ENCODE measurements at regions not wholly inside any gene's neighbourhood (a gene's known extent, or its start where the extent isn't known, plus 50 kb on each side); places are given as distances from the start of the nearest gene placed in this dataset.
"Not testable (repeated sequence)": the region's sequence is repeated elsewhere in the genome, so short reads cannot be mapped to it uniquely, and the experiment has no call there.

GRCh38 chr2:160566717-160567116, 73.1 kb upstream of the RBMS1 start:
- H3K9me3 ChIP-seq (ENCODE audit: control insufficient read depth in 2 of 2, insufficient read depth in 1 of 2, low read depth in 1 of 2, low read length in 1 of 2), result no peaks in the 10 kb centered on the region
- no peaks in the 10 kb centered on the region for H3K36me3 ChIP-seq (ENCODE audit: control insufficient read depth in 2 of 2, insufficient read depth in 2 of 2, low read length in 1 of 2)
- H3K27ac ChIP-seq (ENCODE audit: low read depth in 2 of 2, low read length in 1 of 2), result no peak overlapping the region
- no peaks in the 10 kb centered on the region for H3K27me3 ChIP-seq (ENCODE audit: control insufficient read depth in 1 of 2, insufficient read depth in 2 of 2, low read length in 2 of 2)
- no peak overlapping the region for H3K4me3 ChIP-seq (ENCODE audit: low read depth in 1 of 2, low read length in 2 of 2)
- no peaks in the 10 kb centered on the region for H3K4me1 ChIP-seq (ENCODE audit: control insufficient read depth in 2 of 2, insufficient read depth in 2 of 2, low read length in 1 of 2)

GRCh38 chr2:160568856-160569255, 75.2 kb upstream of the RBMS1 start:
- Histone ChIP-seq H3K9me3 (ENCODE audit: control insufficient read depth in 2 of 2, insufficient read depth in 1 of 2, low read depth in 1 of 2, low read length in 1 of 2) (peaks cover 0 to 2% of the 10 kb centered on the region in 2 donors), H3K4me3 (ENCODE audit: low read depth in 1 of 2, low read length in 2 of 2) (no peak overlapping the region), H3K36me3 (ENCODE audit: control insufficient read depth in 2 of 2, insufficient read depth in 2 of 2, low read length in 1 of 2) (no peaks in the 10 kb centered on the region), H3K27ac (ENCODE audit: low read depth in 2 of 2, low read length in 1 of 2) (no peak overlapping the region), H3K4me1 (ENCODE audit: control insufficient read depth in 2 of 2, insufficient read depth in 2 of 2, low read length in 1 of 2) (no peaks in the 10 kb centered on the region), H3K27me3 (ENCODE audit: control insufficient read depth in 1 of 2, insufficient read depth in 2 of 2, low read length in 2 of 2) (no peaks in the 10 kb centered on the region)
- 92 to 95% methylated on average over 3 of the region's 3 CpGs for WGBS, 2 donors

DNA sequence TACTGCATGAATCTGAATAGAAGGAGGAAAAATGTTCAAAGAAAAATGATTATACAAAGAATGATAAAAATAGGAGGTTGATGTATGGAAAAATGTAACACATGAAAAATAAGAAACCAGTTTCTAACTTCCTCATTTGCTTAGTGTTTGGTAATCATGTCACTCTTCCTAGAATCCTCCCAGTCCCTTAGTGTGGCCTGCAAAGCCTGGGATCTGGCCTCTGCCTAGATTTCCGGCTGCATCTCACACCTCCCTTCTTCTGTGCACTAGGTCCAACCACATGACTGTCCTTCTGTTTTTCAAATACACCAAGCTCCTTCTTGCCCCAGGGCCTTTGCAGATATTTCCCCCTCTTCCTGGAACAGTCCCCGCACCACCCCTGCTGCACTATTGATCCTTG, 76.8 kb upstream of the RBMS1 start:
- 83 to 87% methylated on average over 2 of the region's 2 CpGs for WGBS, 2 donors
- H3K4me3 ChIP-seq (ENCODE audit: low read depth in 1 of 2, low read length in 2 of 2), result no peak overlapping the region
- H3K36me3 ChIP-seq (ENCODE audit: control insufficient read depth in 2 of 2, insufficient read depth in 2 of 2, low read length in 1 of 2), result no peaks in the 10 kb centered on the region
- H3K9me3 ChIP-seq (ENCODE audit: control insufficient read depth in 2 of 2, insufficient read depth in 1 of 2, low read depth in 1 of 2, low read length in 1 of 2), result peaks cover 0 to 2% of the 10 kb centered on the region in 2 donors
- no peaks in the 10 kb centered on the region for H3K27me3 ChIP-seq (ENCODE audit: control insufficient read depth in 1 of 2, insufficient read depth in 2 of 2, low read length in 2 of 2)
- H3K4me1 ChIP-seq (ENCODE audit: control insufficient read depth in 2 of 2, insufficient read depth in 2 of 2, low read length in 1 of 2), result no peaks in the 10 kb centered on the region
- H3K27ac ChIP-seq (ENCODE audit: low read depth in 2 of 2, low read length in 1 of 2), result peak overlapping the region in 1 of 2 donors; percentile 73

DNA sequence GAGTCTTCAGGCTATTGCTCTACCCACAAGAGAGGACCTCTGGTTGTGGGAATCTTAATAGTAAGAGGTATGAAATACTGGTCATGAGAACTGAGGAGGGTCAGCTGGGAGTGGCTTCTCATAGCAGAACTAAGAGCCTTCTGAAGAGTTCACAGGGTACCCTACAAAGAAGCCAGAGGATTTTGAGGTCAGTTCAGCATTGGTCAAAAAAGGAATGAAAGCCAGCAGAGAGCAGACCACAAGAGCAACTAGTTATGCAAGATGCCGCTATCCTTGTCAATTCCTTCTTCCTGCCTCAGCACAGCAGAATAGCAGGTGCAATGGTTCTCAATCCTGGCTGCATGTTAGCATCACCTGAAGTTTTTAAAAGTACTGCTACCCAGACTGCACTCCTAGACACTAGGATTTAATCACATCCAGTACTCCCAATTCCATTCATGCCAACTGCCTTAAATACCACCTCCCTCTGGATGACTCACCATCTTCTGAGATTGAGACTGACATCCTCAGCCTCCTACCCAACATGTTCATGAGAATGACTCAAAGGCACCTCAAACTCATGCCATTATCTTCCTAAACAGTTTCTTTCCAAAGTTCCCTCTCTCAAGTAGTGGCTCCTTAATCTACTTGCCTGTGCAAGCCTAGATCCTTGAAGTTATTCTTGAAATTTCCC, 81.0 kb upstream of the RBMS1 start:
- Histone ChIP-seq H3K27me3 (ENCODE audit: control insufficient read depth in 1 of 2, insufficient read depth in 2 of 2, low read length in 2 of 2) (no peaks in the 10 kb centered on the region), H3K4me1 (ENCODE audit: control insufficient read depth in 2 of 2, insufficient read depth in 2 of 2, low read length in 1 of 2) (peaks cover 0 to 3% of the 10 kb centered on the region in 2 donors), H3K9me3 (ENCODE audit: control insufficient read depth in 2 of 2, insufficient read depth in 1 of 2, low read depth in 1 of 2, low read length in 1 of 2) (peaks cover 0 to 2% of the 10 kb centered on the region in 2 donors), H3K27ac (ENCODE audit: low read depth in 2 of 2, low read length in 1 of 2) (no peak overlapping the region), H3K36me3 (ENCODE audit: control insufficient read depth in 2 of 2, insufficient read depth in 2 of 2, low read length in 1 of 2) (no peaks in the 10 kb centered on the region), H3K4me3 (ENCODE audit: low read depth in 1 of 2, low read length in 2 of 2) (no peak overlapping the region)
- WGBS, 2 donors, result 85 to 100% methylated on average over 1 of the region's 1 CpG

GRCh38 chr2:160575368-160575767, 81.8 kb upstream of the RBMS1 start:
- Histone ChIP-seq H3K27me3 (ENCODE audit: control insufficient read depth in 1 of 2, insufficient read depth in 2 of 2, low read length in 2 of 2) (no peaks in the 10 kb centered on the region), H3K4me3 (ENCODE audit: low read depth in 1 of 2, low read length in 2 of 2) (no peak overlapping the region), H3K36me3 (ENCODE audit: control insufficient read depth in 2 of 2, insufficient read depth in 2 of 2, low read length in 1 of 2) (no peaks in the 10 kb centered on the region), H3K4me1 (ENCODE audit: control insufficient read depth in 2 of 2, insufficient read depth in 2 of 2, low read length in 1 of 2) (peaks cover 0 to 3% of the 10 kb centered on the region in 2 donors), H3K9me3 (ENCODE audit: control insufficient read depth in 2 of 2, insufficient read depth in 1 of 2, low read depth in 1 of 2, low read length in 1 of 2) (peaks cover 0 to 2% of the 10 kb centered on the region in 2 donors), H3K27ac (ENCODE audit: low read depth in 2 of 2, low read length in 1 of 2) (no peak overlapping the region)

- Histone ChIP-seq H3K4me1 (ENCODE audit: control insufficient read depth in 2 of 2, insufficient read depth in 2 of 2, low read length in 1 of 2) (peaks cover 0 to 3% of the 10 kb centered on the region in 2 donors), H3K27ac (ENCODE audit: low read depth in 2 of 2, low read length in 1 of 2) (peak overlapping the region in 1 of 2 donors; percentile 42), H3K4me3 (ENCODE audit: low read depth in 1 of 2, low read length in 2 of 2) (no peak overlapping the region), H3K36me3 (ENCODE audit: control insufficient read depth in 2 of 2, insufficient read depth in 2 of 2, low read length in 1 of 2) (no peaks in the 10 kb centered on the region), H3K9me3 (ENCODE audit: control insufficient read depth in 2 of 2, insufficient read depth in 1 of 2, low read depth in 1 of 2, low read length in 1 of 2) (peaks cover 0 to 2% of the 10 kb centered on the region in 2 donors), H3K27me3 (ENCODE audit: control insufficient read depth in 1 of 2, insufficient read depth in 2 of 2, low read length in 2 of 2) (no peaks in the 10 kb centered on the region)
- 14 to 15% methylated on average over 1 of the region's 1 CpG for WGBS, 2 donors
Observed at GRCh38 chr2:160576054-160576499, 82.5 kb upstream of the RBMS1 start.

GRCh38 chr2:160577081-160577480, 83.5 kb upstream of the RBMS1 start:
- not testable (repeated sequence) for H3K27ac ChIP-seq (ENCODE audit: low read depth in 2 of 2, low read length in 1 of 2); H3K4me1 ChIP-seq (ENCODE audit: control insufficient read depth in 2 of 2, insufficient read depth in 2 of 2, low read length in 1 of 2); H3K9me3 ChIP-seq (ENCODE audit: control insufficient read depth in 2 of 2, insufficient read depth in 1 of 2, low read depth in 1 of 2, low read length in 1 of 2); H3K27me3 ChIP-seq (ENCODE audit: control insufficient read depth in 1 of 2, insufficient read depth in 2 of 2, low read length in 2 of 2); H3K36me3 ChIP-seq (ENCODE audit: control insufficient read depth in 2 of 2, insufficient read depth in 2 of 2, low read length in 1 of 2); H3K4me3 ChIP-seq (ENCODE audit: low read depth in 1 of 2, low read length in 2 of 2)
- 72 to 80% methylated on average over 1 of the region's 1 CpG for WGBS, 2 donors

GRCh38 chr2:160581035-160581434, 87.4 kb upstream of the RBMS1 start:
- 93 to 94% methylated on average over 3 of the region's 3 CpGs for WGBS, 2 donors
- H3K4me1 ChIP-seq (ENCODE audit: control insufficient read depth in 2 of 2, insufficient read depth in 2 of 2, low read length in 1 of 2), result peaks cover 2 to 3% of the 10 kb centered on the region in 2 donors
- no peaks in the 10 kb centered on the region for H3K27me3 ChIP-seq (ENCODE audit: control insufficient read depth in 1 of 2, insufficient read depth in 2 of 2, low read length in 2 of 2)
- no peak overlapping the region for H3K27ac ChIP-seq (ENCODE audit: low read depth in 2 of 2, low read length in 1 of 2)
- no peaks in the 10 kb centered on the region for H3K9me3 ChIP-seq (ENCODE audit: control insufficient read depth in 2 of 2, insufficient read depth in 1 of 2, low read depth in 1 of 2, low read length in 1 of 2)
- H3K36me3 ChIP-seq (ENCODE audit: control insufficient read depth in 2 of 2, insufficient read depth in 2 of 2, low read length in 1 of 2), result no peaks in the 10 kb centered on the region
- no peak overlapping the region for H3K4me3 ChIP-seq (ENCODE audit: low read depth in 1 of 2, low read length in 2 of 2)

DNA sequence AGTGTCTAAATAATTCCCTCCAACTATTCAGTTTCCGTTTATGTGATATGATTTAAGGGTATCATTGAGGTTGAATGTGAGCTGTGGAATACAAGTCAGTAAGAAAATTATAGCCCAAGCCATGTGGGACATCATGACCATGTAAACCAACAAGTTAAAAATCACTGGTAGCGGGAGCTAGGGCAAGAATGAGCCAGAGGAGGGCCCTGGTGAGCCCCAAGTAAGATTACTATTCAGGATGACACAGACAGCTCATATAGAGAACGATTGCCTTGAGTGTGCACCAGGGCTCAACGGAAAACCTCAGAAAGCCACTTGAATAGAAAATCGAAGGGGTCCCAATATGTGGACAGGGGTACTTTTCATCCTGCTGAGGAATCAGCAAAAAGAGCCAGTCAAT, 87.8 kb upstream of the RBMS1 start:
- H3K4me3 ChIP-seq (ENCODE audit: low read depth in 1 of 2, low read length in 2 of 2), result no peak overlapping the region
- peaks cover 2 to 3% of the 10 kb centered on the region in 2 donors for H3K4me1 ChIP-seq (ENCODE audit: control insufficient read depth in 2 of 2, insufficient read depth in 2 of 2, low read length in 1 of 2)
- no peaks in the 10 kb centered on the region for H3K27me3 ChIP-seq (ENCODE audit: control insufficient read depth in 1 of 2, insufficient read depth in 2 of 2, low read length in 2 of 2)
- no peak overlapping the region for H3K27ac ChIP-seq (ENCODE audit: low read depth in 2 of 2, low read length in 1 of 2)
- H3K9me3 ChIP-seq (ENCODE audit: control insufficient read depth in 2 of 2, insufficient read depth in 1 of 2, low read depth in 1 of 2, low read length in 1 of 2), result no peaks in the 10 kb centered on the region
- no peaks in the 10 kb centered on the region for H3K36me3 ChIP-seq (ENCODE audit: control insufficient read depth in 2 of 2, insufficient read depth in 2 of 2, low read length in 1 of 2)
- WGBS, 2 donors, result 77 to 85% methylated on average over 5 of the region's 5 CpGs

DNA sequence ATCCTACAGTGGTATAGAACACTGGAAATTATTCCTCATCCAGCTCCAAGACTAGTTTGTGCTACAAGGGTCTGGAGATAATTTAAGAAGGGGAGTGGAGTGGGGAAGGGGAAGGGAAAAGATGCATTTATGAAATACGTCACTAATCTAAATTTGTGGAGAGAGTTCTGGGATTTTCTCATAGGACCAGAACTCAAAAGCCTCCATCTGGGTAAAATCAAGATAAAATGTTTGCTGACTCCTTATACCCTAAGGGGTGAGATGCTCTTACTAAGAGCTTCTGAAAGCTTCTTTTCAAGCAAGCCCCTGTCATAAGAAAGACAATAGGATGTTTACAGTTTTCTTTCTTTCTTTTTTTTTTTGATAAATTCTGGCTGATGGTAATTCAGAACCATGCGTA, 88.5 kb upstream of the RBMS1 start:
- Histone ChIP-seq H3K4me1 (ENCODE audit: control insufficient read depth in 2 of 2, insufficient read depth in 2 of 2, low read length in 1 of 2) (peaks cover 2 to 3% of the 10 kb centered on the region in 2 donors), H3K4me3 (ENCODE audit: low read depth in 1 of 2, low read length in 2 of 2) (no peak overlapping the region), H3K27me3 (ENCODE audit: control insufficient read depth in 1 of 2, insufficient read depth in 2 of 2, low read length in 2 of 2) (no peaks in the 10 kb centered on the region), H3K9me3 (ENCODE audit: control insufficient read depth in 2 of 2, insufficient read depth in 1 of 2, low read depth in 1 of 2, low read length in 1 of 2) (no peaks in the 10 kb centered on the region), H3K36me3 (ENCODE audit: control insufficient read depth in 2 of 2, insufficient read depth in 2 of 2, low read length in 1 of 2) (no peaks in the 10 kb centered on the region), H3K27ac (ENCODE audit: low read depth in 2 of 2, low read length in 1 of 2) (no peak overlapping the region)
- WGBS, 2 donors, result 78 to 85% methylated on average over 2 of the region's 2 CpGs

Data from esophagus (tissue), 2 donors.